ENCODE measurements at regions not wholly inside any gene's neighbourhood (a gene's known extent, or its start where the extent isn't known, plus 50 kb on each side); places are given as distances from the start of the nearest gene placed in this dataset.

- DNase-seq (ENCODE audit: low spot score) = no peak
- H3K9me3 Mint-ChIP-seq (ENCODE audit: unreplicated experiment) = no peaks in the 10 kb centered on the region
- no peak for TF ChIP-seq CTCF (IDR thresholded peaks at IDR 0.05; ENCODE audit: unreplicated experiment)
- H3K4me3 Mint-ChIP-seq (ENCODE audit: unreplicated experiment) = no peak overlapping the region
- no peaks in the 10 kb centered on the region for H3K36me3 Mint-ChIP-seq (ENCODE audit: low read depth, unreplicated experiment)
- no peak overlapping the region for H3K27ac Mint-ChIP-seq (ENCODE audit: unreplicated experiment)
- peaks cover 8% of the 10 kb centered on the region for H3K4me1 Mint-ChIP-seq (ENCODE audit: unreplicated experiment)
- H3K27me3 Mint-ChIP-seq (ENCODE audit: unreplicated experiment) = no peaks in the 10 kb centered on the region
These were observed 254.6 kb upstream of the KIRREL3 start for GRCh38 chr11:127255209-127255608.

DNA sequence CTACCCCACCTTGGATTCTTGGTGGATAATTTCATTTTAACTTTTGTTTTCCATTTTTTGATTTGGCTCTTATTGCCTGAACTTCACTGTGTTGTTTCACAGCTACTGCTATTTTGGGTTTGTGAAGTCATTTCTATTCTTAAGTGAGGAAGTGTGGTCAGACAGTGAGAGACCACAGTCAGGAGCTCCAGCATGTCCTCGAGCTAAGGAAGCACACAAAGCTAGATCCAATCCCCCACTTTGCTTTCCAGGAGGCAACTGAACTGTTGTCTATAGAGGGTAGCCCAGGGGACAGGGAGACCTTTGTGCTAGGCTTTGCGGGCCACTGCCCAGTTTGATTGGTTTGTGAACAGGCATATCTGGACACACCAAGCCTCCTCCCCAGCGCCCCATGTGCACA is 251.8 kb upstream of the KIRREL3 start:
- TF ChIP-seq CTCF (IDR thresholded peaks at IDR 0.05; ENCODE audit: unreplicated experiment) = no peak
- no peak for DNase-seq (ENCODE audit: low spot score)
- Mint-ChIP-seq H3K36me3 (ENCODE audit: low read depth, unreplicated experiment) (no peaks in the 10 kb centered on the region), H3K27ac (ENCODE audit: unreplicated experiment) (no peak overlapping the region), H3K4me3 (ENCODE audit: unreplicated experiment) (no peak overlapping the region), H3K9me3 (ENCODE audit: unreplicated experiment) (no peaks in the 10 kb centered on the region), H3K4me1 (ENCODE audit: unreplicated experiment) (peaks cover 3% of the 10 kb centered on the region), H3K27me3 (ENCODE audit: unreplicated experiment) (no peaks in the 10 kb centered on the region)

- Mint-ChIP-seq H3K9me3 (ENCODE audit: unreplicated experiment) (no peaks in the 10 kb centered on the region), H3K36me3 (ENCODE audit: low read depth, unreplicated experiment) (no peaks in the 10 kb centered on the region), H3K27ac (ENCODE audit: unreplicated experiment) (no peak overlapping the region), H3K4me1 (ENCODE audit: unreplicated experiment) (peaks cover 3% of the 10 kb centered on the region), H3K27me3 (ENCODE audit: unreplicated experiment) (no peaks in the 10 kb centered on the region), H3K4me3 (ENCODE audit: unreplicated experiment) (no peak overlapping the region)
- DNase-seq (ENCODE audit: low spot score) = no peak
- no peak for TF ChIP-seq CTCF (IDR thresholded peaks at IDR 0.05; ENCODE audit: unreplicated experiment)
These were observed 249.0 kb upstream of the KIRREL3 start for GRCh38 chr11:127249576-127249975.

GRCh38 chr11:127248476-127248875 is 247.9 kb upstream of the KIRREL3 start:
- Mint-ChIP-seq H3K36me3 (ENCODE audit: low read depth, unreplicated experiment) (no peaks in the 10 kb centered on the region), H3K4me3 (ENCODE audit: unreplicated experiment) (no peak overlapping the region), H3K4me1 (ENCODE audit: unreplicated experiment) (peaks cover 3% of the 10 kb centered on the region), H3K27me3 (ENCODE audit: unreplicated experiment) (no peaks in the 10 kb centered on the region), H3K27ac (ENCODE audit: unreplicated experiment) (no peak overlapping the region), H3K9me3 (ENCODE audit: unreplicated experiment) (no peaks in the 10 kb centered on the region)
- no peak for DNase-seq (ENCODE audit: low spot score)
- TF ChIP-seq CTCF (IDR thresholded peaks at IDR 0.05; ENCODE audit: unreplicated experiment) = no peak

DNA sequence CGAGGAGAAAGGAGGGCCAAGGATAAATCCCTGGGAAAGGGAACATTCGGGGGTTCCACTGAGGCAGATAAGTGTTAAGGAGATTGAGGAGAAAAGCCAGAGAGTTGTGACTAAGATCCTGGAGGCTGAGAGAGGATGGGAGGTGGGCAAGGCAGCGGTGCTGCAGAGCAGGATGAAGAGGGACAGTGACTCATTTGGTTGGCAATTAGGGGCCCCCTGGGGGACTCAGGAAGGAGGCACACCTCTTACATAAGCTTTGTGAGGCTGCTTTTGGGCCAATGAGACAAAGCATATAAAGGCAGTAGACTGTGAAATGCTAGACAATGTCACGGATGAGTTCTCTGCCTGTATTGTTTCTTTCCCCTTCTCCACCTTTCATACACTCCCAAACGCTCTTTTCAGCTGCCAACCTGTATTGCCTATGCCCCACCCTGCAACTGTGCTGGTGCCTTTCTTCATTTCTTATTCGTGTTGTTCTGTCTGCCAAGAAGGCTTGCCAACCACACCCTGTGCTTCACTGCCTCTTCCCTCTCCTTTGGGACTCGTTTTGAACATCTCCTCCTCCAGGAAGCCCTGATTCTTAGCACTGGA is 246.8 kb upstream of the KIRREL3 start:
- Mint-ChIP-seq H3K27me3 (ENCODE audit: unreplicated experiment) (no peaks in the 10 kb centered on the region), H3K4me3 (ENCODE audit: unreplicated experiment) (no peak overlapping the region), H3K27ac (ENCODE audit: unreplicated experiment) (no peak overlapping the region), H3K9me3 (ENCODE audit: unreplicated experiment) (no peaks in the 10 kb centered on the region), H3K4me1 (ENCODE audit: unreplicated experiment) (peaks cover 3% of the 10 kb centered on the region), H3K36me3 (ENCODE audit: low read depth, unreplicated experiment) (no peaks in the 10 kb centered on the region)
- no peak for TF ChIP-seq CTCF (IDR thresholded peaks at IDR 0.05; ENCODE audit: unreplicated experiment)
- no peak for DNase-seq (ENCODE audit: low spot score)
